GM12892 (cell line): ENCODE measurements at regions not wholly inside any gene's neighbourhood (a gene's known extent, or its start where the extent isn't known, plus 50 kb on each side); places are given as distances from the start of the nearest gene placed in this dataset.

Experiments
- POLR2A ChIP-seq: IDR thresholded peaks from 2 replicates; pipeline ENCODE4 v1.6.1; 2011; ENCODE audit warnings: low read depth, low read length, control low read depth
- POLR2AphosphoS5 ChIP-seq: IDR thresholded peaks from 2 replicates; pipeline ENCODE4 v1.6.1; 2011; ENCODE audit warnings: low read depth, low read length, control low read depth

GRCh38 chr4:131251321-131251720, 1897.8 kb upstream of the PCDH10 start:
- no peak for TF ChIP-seq POLR2A
- TF ChIP-seq POLR2AphosphoS5: no peak
